B cell (primary cell): ENCODE measurements at regions not wholly inside any gene's neighbourhood (a gene's known extent, or its start where the extent isn't known, plus 50 kb on each side); places are given as distances from the start of the nearest gene placed in this dataset.

ENCODE experiments used
- ATAC-seq: fragments of 200-7000 bp; cut with Tn5 transposase; one replicate; pipeline ENCODE4 v1.10.0; 2021; ENCODE audit warnings: low read depth, mild to moderate bottlenecking, moderate number of reproducible peaks, moderate library complexity
- CTCF ChIA-PET: fragments of 350-600 bp; sonication (Branson Sonifier 250); formaldehyde crosslinking; loops from one replicate; lab custom pipeline; 2021; ENCODE audit warnings: antibody characterized with exemption, inconsistent platforms; lab: Charles Lee
- POLR2A ChIA-PET: fragments of 350-600 bp; sonication (Branson Sonifier 250); formaldehyde crosslinking; loops from one replicate; lab custom pipeline; 2021; ENCODE audit warnings: antibody characterized with exemption; lab: Charles Lee
- DNase-seq: peaks from one replicate; pipeline ENCODE4 v3.0.0; 2013
- H2AFZ ChIP-seq: 2 replicates; pipeline ENCODE4 v1.6.1; 2012; ENCODE audit warnings: mild to moderate bottlenecking, low read depth, low read length; ENCODE audit not compliant: insufficient read depth, poor library complexity, severe bottlenecking
- H3K27ac ChIP-seq, 2 donors: 1 replicate in 1 of 2; 2 replicates in 1 of 2; pipeline ENCODE4 v1.5.1; 2012 to 2013; ENCODE audit warnings: low read length in 2 of 2, mild to moderate bottlenecking in 2 of 2, moderate library complexity in 1 of 2
- H3K27me3 ChIP-seq, 4 experiments: fragments of 200-600 bp in 1 of 4; sonication (generic) in 1 of 4; replicated peaks in 1 of 4; 1 replicate in 2 of 4; 2 replicates in 2 of 4; pipeline versions ENCODE4 v1.6.1 to v1.7.0; 2013 to 2016; ENCODE audit warnings: low read length in 3 of 4, mild to moderate bottlenecking in 2 of 4, mixed read lengths in 1 of 4, moderate library complexity in 1 of 4; ENCODE audit not compliant: insufficient read depth in 4 of 4, control insufficient read depth in 3 of 4; ENCODE audit errors: control extremely low read depth in 1 of 4
- H3K36me3 ChIP-seq, 2 experiments: replicated peaks in 1 of 2; 1 replicate in 1 of 2; 2 replicates in 1 of 2; pipeline versions ENCODE4 v1.6.1 to v1.7.1; 2013; ENCODE audit warnings: low read length in 1 of 2; ENCODE audit not compliant: insufficient read depth in 2 of 2, control insufficient read depth in 1 of 2; ENCODE audit errors: control extremely low read depth in 1 of 2, extremely low read depth in 1 of 2
- H3K4me1 ChIP-seq, 2 donors: fragments of 200-600 bp in 1 of 2; sonication (generic) in 1 of 2; 1 replicate in 1 of 2; 2 replicates in 1 of 2; pipeline versions ENCODE4 v1.5.1 to v1.6.1; 2013 to 2017; ENCODE audit warnings: low read length in 2 of 2; ENCODE audit not compliant: control insufficient read depth in 2 of 2, insufficient read depth in 2 of 2
- H3K4me2 ChIP-seq: replicated peaks from 2 replicates; pipeline ENCODE3; 2012; ENCODE audit warnings: mild to moderate bottlenecking, low read depth, low read length; ENCODE audit not compliant: poor library complexity, severe bottlenecking
- H3K4me3 ChIP-seq, 5 experiments: fragments of 200-600 bp in 1 of 5; sonication (generic) in 1 of 5; 1 replicate in 3 of 5; 2 replicates in 2 of 5; pipeline versions ENCODE4 v1.5.1 to v1.7.0; 2011 to 2016; ENCODE audit warnings: low read length in 4 of 5, mild to moderate bottlenecking in 4 of 5, low read depth in 2 of 5, control low read depth in 1 of 5, moderate library complexity in 1 of 5; ENCODE audit not compliant: insufficient read depth in 1 of 5; ENCODE audit errors: control extremely low read depth in 1 of 5, extremely low read depth in 1 of 5
- H3K79me2 ChIP-seq: fragments of 200-600 bp; sonication (generic); one replicate; pipeline ENCODE4 v1.6.0; 2016; ENCODE audit warnings: low read length; ENCODE audit not compliant: control insufficient read depth, insufficient read depth
- H3K9ac ChIP-seq: fragments of 200-600 bp; sonication (generic); 2 replicates; pipeline ENCODE4 v1.6.1; 2017; ENCODE audit warnings: mild to moderate bottlenecking, low read length, moderate library complexity
- H3K9me3 ChIP-seq, 3 donors: one replicate each; pipeline versions ENCODE4 v1.6.1 to v1.7.1; 2013; ENCODE audit warnings: low read length in 2 of 3; ENCODE audit not compliant: control insufficient read depth in 2 of 3, insufficient read depth in 1 of 3; ENCODE audit errors: control extremely low read depth in 1 of 3
- H4K20me1 ChIP-seq: 2 replicates; pipeline ENCODE4 v1.6.0; 2012; ENCODE audit warnings: mild to moderate bottlenecking, low read length; ENCODE audit not compliant: insufficient read depth, control insufficient read depth, poor library complexity, severe bottlenecking
- H3K27ac Mint-ChIP-seq: one replicate; pipeline ENCODE4 v1.8.0; 2021; ENCODE audit warnings: mixed read lengths
- H3K27me3 Mint-ChIP-seq: one replicate; pipeline ENCODE4 v1.8.0; 2021; ENCODE audit warnings: mixed read lengths
- H3K4me1 Mint-ChIP-seq: one replicate; pipeline ENCODE4 v1.8.0; 2021; ENCODE audit warnings: mixed read lengths
- H3K4me3 Mint-ChIP-seq: one replicate; pipeline ENCODE4 v1.8.0; 2021; ENCODE audit warnings: mixed read lengths
- H3K9me3 Mint-ChIP-seq: one replicate; pipeline ENCODE4 v1.8.0; 2022; ENCODE audit warnings: mixed read lengths; ENCODE audit not compliant: insufficient read depth
- EZH2 ChIP-seq: IDR thresholded peaks from 2 replicates; pipeline ENCODE4 v1.6.1; 2012; ENCODE audit warnings: borderline replicate concordance, low read depth, mild to moderate bottlenecking, moderate library complexity, low read length; ENCODE audit not compliant: insufficient read depth, poor library complexity, severe bottlenecking
- WGBS: methylation state at CpG from one replicate; pipeline ENCODE4 v1.1.5; 2013; ENCODE audit warnings: missing lambda C conversion rate; ENCODE audit not compliant: insufficient coverage; 5-methylcytosine and 5-hydroxymethylcytosine counted together
- intact Hi-C: fragments of 100-400 bp; cut with micrococcal nuclease; formaldehyde crosslinking; loops from one replicate; pipeline ENCODE4 v1.10.0; 2022
- TF ChIP-seq, protein P1 (sequence below): fragments of 200-600 bp; IDR thresholded peaks from one replicate; pipeline ENCODE4 v1.8.0; 2022; ENCODE audit warnings: antibody characterized with exemption, mild to moderate bottlenecking

DNA sequence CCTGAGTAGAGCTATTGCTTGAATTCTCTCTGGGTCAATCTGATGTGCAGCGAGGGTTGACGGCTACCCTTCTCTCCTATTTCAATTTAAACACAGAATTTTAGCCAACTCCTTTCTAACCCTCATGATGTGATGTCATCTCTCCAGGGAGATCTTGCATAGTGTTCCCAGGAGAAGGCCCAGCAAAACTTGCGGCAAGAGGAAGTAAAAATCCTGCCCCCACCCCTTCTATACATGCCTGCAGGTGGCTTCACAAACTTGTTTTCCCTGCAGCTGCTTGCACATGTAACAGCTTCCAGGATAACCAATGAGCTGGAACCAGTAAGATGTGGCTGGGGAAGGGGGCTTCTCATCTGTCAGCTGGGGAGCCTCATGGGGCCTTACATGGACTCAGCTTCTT is 169.3 kb upstream of the CDH4 start:
- ChIA-PET POLR2A (no interaction called here), CTCF (no interaction called here)
- TF ChIP-seq, protein P1, sequence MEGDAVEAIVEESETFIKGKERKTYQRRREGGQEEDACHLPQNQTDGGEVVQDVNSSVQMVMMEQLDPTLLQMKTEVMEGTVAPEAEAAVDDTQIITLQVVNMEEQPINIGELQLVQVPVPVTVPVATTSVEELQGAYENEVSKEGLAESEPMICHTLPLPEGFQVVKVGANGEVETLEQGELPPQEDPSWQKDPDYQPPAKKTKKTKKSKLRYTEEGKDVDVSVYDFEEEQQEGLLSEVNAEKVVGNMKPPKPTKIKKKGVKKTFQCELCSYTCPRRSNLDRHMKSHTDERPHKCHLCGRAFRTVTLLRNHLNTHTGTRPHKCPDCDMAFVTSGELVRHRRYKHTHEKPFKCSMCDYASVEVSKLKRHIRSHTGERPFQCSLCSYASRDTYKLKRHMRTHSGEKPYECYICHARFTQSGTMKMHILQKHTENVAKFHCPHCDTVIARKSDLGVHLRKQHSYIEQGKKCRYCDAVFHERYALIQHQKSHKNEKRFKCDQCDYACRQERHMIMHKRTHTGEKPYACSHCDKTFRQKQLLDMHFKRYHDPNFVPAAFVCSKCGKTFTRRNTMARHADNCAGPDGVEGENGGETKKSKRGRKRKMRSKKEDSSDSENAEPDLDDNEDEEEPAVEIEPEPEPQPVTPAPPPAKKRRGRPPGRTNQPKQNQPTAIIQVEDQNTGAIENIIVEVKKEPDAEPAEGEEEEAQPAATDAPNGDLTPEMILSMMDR: no peak
- TF ChIP-seq EZH2: no peak
- H3K36me3 ChIP-seq: no peaks in the 10 kb centered on the region
- H3K9me3 ChIP-seq: peaks cover 0 to 20% (median 0%) of the 10 kb centered on the region in 3 donors
- Mint-ChIP-seq H3K27me3 (no peaks in the 10 kb centered on the region), H3K4me3 (no peak overlapping the region), H3K9me3 (peaks cover 8% of the 10 kb centered on the region), H3K27ac (no peak overlapping the region), H3K4me1 (no peaks in the 10 kb centered on the region)
- intact Hi-C loops: no loop called here
- H3K4me1 ChIP-seq: no peaks in the 10 kb centered on the region
- no peak overlapping the region for H3K4me3 ChIP-seq
- WGBS: 63% methylated on average over 3 of the region's 3 CpGs
- H3K9ac ChIP-seq: no peak overlapping the region
- H4K20me1 ChIP-seq: no peaks in the 10 kb centered on the region
- no peak for ATAC-seq
- no peak overlapping the region for H2AFZ ChIP-seq
- no peak for DNase-seq
- H3K27ac ChIP-seq: no peak overlapping the region
- no peaks in the 10 kb centered on the region for H3K79me2 ChIP-seq
- no peaks in the 10 kb centered on the region for H3K27me3 ChIP-seq
- H3K4me2 ChIP-seq: no peak overlapping the region

DNA sequence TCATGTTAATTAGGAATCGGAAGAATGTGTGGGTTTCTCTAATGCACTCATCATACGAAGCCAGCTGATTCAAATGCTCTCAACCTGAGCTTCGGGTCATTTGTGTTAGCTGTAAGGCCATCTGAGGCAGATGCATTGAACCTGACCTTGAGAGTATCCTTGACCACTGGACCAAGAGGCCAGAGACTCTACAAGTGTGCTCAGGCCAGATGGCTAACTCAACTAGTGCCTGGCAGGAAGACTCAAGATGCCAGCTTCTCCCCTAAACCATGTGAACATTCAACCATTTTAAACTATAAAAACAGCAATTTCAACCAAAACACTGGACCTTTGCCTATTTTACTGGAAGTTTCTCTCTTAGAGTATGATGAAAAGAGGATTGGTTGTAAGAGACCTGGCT is 168.6 kb upstream of the CDH4 start:
- Mint-ChIP-seq H3K27ac (no peak overlapping the region), H3K9me3 (peaks cover 9% of the 10 kb centered on the region), H3K4me1 (no peaks in the 10 kb centered on the region), H3K27me3 (no peaks in the 10 kb centered on the region), H3K4me3 (no peak overlapping the region)
- Histone ChIP-seq H3K4me2 (no peak overlapping the region), H3K9me3 (peaks cover 0 to 19% (median 0%) of the 10 kb centered on the region in 3 donors), H3K27me3 (no peaks in the 10 kb centered on the region), H4K20me1 (no peaks in the 10 kb centered on the region), H3K79me2 (no peaks in the 10 kb centered on the region), H3K4me3 (no peak overlapping the region), H3K27ac (no peak overlapping the region), H2AFZ (no peak overlapping the region), H3K9ac (no peak overlapping the region), H3K4me1 (no peaks in the 10 kb centered on the region), H3K36me3 (no peaks in the 10 kb centered on the region)
- ATAC-seq (no peak), DNase-seq (no peak)
- TF ChIP-seq EZH2: no peak
- TF ChIP-seq, protein P1: no peak
- intact Hi-C loops: no loop called here
- 96% methylated on average over 3 of the region's 3 CpGs for WGBS
- POLR2A ChIA-PET: no interaction called here
- CTCF ChIA-PET: no interaction called here
